ENCODE measurements at regions not wholly inside any gene's neighbourhood (a gene's known extent, or its start where the extent isn't known, plus 50 kb on each side); places are given as distances from the start of the nearest gene placed in this dataset.
"Not testable (repeated sequence)": the region's sequence is repeated elsewhere in the genome, so short reads cannot be mapped to it uniquely, and the experiment has no call there.

GRCh38 chr4:126768338-126768737 is 864.4 kb upstream of the INTU start:
- no peak for TF ChIP-seq CTCF (IDR thresholded peaks at IDR 0.05; ENCODE audit: control extremely low read depth, extremely low read depth)
- Histone ChIP-seq H3K27ac (ENCODE audit: low read depth in 1 of 2, low read length in 1 of 2) (no peak overlapping the region), H3K4me1 (ENCODE audit: control insufficient read depth in 5 of 5, insufficient read depth in 5 of 5, low read length in 5 of 5) (peaks cover 0 to 7% (median 0%) of the 10 kb centered on the region in 5 donors), H3K36me3 (ENCODE audit: control insufficient read depth in 4 of 4, insufficient read depth in 4 of 4, low read length in 4 of 4) (no peaks in the 10 kb centered on the region), H3K9ac (ENCODE audit: insufficient read depth in 1 of 2, low read length in 2 of 2) (no peak overlapping the region), H3K9me3 (ENCODE audit: control insufficient read depth in 4 of 4, insufficient read depth in 3 of 4, low read length in 3 of 4) (no peaks in the 10 kb centered on the region), H3K4me3 (no peak overlapping the region), H3K27me3 (ENCODE audit: control insufficient read depth in 3 of 3, insufficient read depth in 3 of 3, low read length in 2 of 3) (no peaks in the 10 kb centered on the region)
- no peak for ATAC-seq (ENCODE audit: insufficient read depth, low FRiP score)
- no peak for DNase-seq

- H3K4me1 ChIP-seq (ENCODE audit: control insufficient read depth in 5 of 5, insufficient read depth in 5 of 5, low read length in 5 of 5); ATAC-seq (ENCODE audit: insufficient read depth, low FRiP score); H3K9ac ChIP-seq (ENCODE audit: insufficient read depth in 1 of 2, low read length in 2 of 2); H3K9me3 ChIP-seq (ENCODE audit: control insufficient read depth in 4 of 4, insufficient read depth in 3 of 4, low read length in 3 of 4); H3K36me3 ChIP-seq (ENCODE audit: control insufficient read depth in 4 of 4, insufficient read depth in 4 of 4, low read length in 4 of 4); H3K4me3 ChIP-seq; H3K27ac ChIP-seq (ENCODE audit: low read depth in 1 of 2, low read length in 1 of 2); DNase-seq; H3K27me3 ChIP-seq (ENCODE audit: control insufficient read depth in 3 of 3, insufficient read depth in 3 of 3, low read length in 2 of 3): not testable (repeated sequence)
- WGBS, 2 donors = 98% methylated on average over 28 to 46 of the region's 46 CpGs
These were observed 861.8 kb upstream of the INTU start for GRCh38 chr4:126770811-126771553.

- not testable (repeated sequence) for H3K9me3 ChIP-seq (ENCODE audit: control insufficient read depth in 4 of 4, insufficient read depth in 3 of 4, low read length in 3 of 4); H3K36me3 ChIP-seq (ENCODE audit: control insufficient read depth in 4 of 4, insufficient read depth in 4 of 4, low read length in 4 of 4); H3K4me1 ChIP-seq (ENCODE audit: control insufficient read depth in 5 of 5, insufficient read depth in 5 of 5, low read length in 5 of 5); H3K27ac ChIP-seq (ENCODE audit: low read depth in 1 of 2, low read length in 1 of 2); ATAC-seq (ENCODE audit: insufficient read depth, low FRiP score); H3K4me3 ChIP-seq; DNase-seq; H3K27me3 ChIP-seq (ENCODE audit: control insufficient read depth in 3 of 3, insufficient read depth in 3 of 3, low read length in 2 of 3); H3K9ac ChIP-seq (ENCODE audit: insufficient read depth in 1 of 2, low read length in 2 of 2)
- WGBS, 2 donors = 71 to 85% methylated on average over 5 of the region's 5 CpGs
These were observed 861.1 kb upstream of the INTU start for GRCh38 chr4:126771618-126772017.

- Histone ChIP-seq H3K4me1 (ENCODE audit: control insufficient read depth in 5 of 5, insufficient read depth in 5 of 5, low read length in 5 of 5) (peaks cover 0 to 5% (median 0%) of the 10 kb centered on the region in 5 donors), H3K36me3 (ENCODE audit: control insufficient read depth in 4 of 4, insufficient read depth in 4 of 4, low read length in 4 of 4) (no peaks in the 10 kb centered on the region), H3K27me3 (ENCODE audit: control insufficient read depth in 3 of 3, insufficient read depth in 3 of 3, low read length in 2 of 3) (no peaks in the 10 kb centered on the region), H3K9ac (ENCODE audit: insufficient read depth in 1 of 2, low read length in 2 of 2) (no peak overlapping the region), H3K27ac (ENCODE audit: low read depth in 1 of 2, low read length in 1 of 2) (no peak overlapping the region), H3K9me3 (ENCODE audit: control insufficient read depth in 4 of 4, insufficient read depth in 3 of 4, low read length in 3 of 4) (no peaks in the 10 kb centered on the region), H3K4me3 (no peak overlapping the region)
- no peak for DNase-seq
- 44 to 49% methylated on average over 3 of the region's 3 CpGs for WGBS, 2 donors
- no peak for ATAC-seq (ENCODE audit: insufficient read depth, low FRiP score)
- TF ChIP-seq CTCF (IDR thresholded peaks at IDR 0.05; ENCODE audit: control extremely low read depth, extremely low read depth) = no peak
These were observed 860.1 kb upstream of the INTU start for GRCh38 chr4:126772662-126773061.

All from lung (tissue), 11 donors.